H1 (cell line): ENCODE measurements at regions not wholly inside any gene's neighbourhood (a gene's known extent, or its start where the extent isn't known, plus 50 kb on each side); places are given as distances from the start of the nearest gene placed in this dataset.

Experiments
- CTCF ChIA-PET: fragments of 300-600 bp; sonication (Branson Sonifier 250); formaldehyde crosslinking; loops from one replicate; lab custom pipeline; 2021; ENCODE audit not compliant: partially characterized antibody; lab: Charles Lee
- POLR2A ChIA-PET: fragments of 300-600 bp; sonication (Branson Sonifier 250); formaldehyde crosslinking; loops from one replicate; lab custom pipeline; 2021; ENCODE audit warnings: inconsistent platforms; ENCODE audit not compliant: partially characterized antibody; lab: Charles Lee
- DNase-seq, 2 experiments: peaks; one replicate each; pipeline versions ENCODE4 v3.0.0 to v3.0.0-alpha.2; 2010 to 2022; ENCODE audit warnings: low spot score in 2 of 2, low read depth in 1 of 2, mixed read lengths in 1 of 2
- FAIRE-seq: peaks from 2 replicates; lab custom pipeline; 2011; peaks lifted over from hg19 to GRCh38; lab: Jason Lieb, UNC
- H2AFZ ChIP-seq: 2 replicates; pipeline ENCODE4 v1.8.1; 2012; ENCODE audit warnings: low read length, inconsistent platforms
- H2AK5ac ChIP-seq: 2 replicates; pipeline ENCODE4 v1.6.1; 2013; ENCODE audit warnings: low read depth, low read length
- H2BK120ac ChIP-seq: replicated peaks from 2 replicates; pipeline ENCODE3; 2013; ENCODE audit warnings: low read depth, low read length, inconsistent platforms
- H2BK12ac ChIP-seq: 2 replicates; pipeline ENCODE4 v1.6.1; 2013; ENCODE audit warnings: low read depth, low read length
- H2BK15ac ChIP-seq: 2 replicates; pipeline ENCODE4 v1.6.1; 2013; ENCODE audit warnings: low read length
- H2BK20ac ChIP-seq: 2 replicates; pipeline ENCODE4 v1.6.1; 2013; ENCODE audit warnings: low read length
- H2BK5ac ChIP-seq: 2 replicates; pipeline ENCODE4 v1.6.1; 2013; ENCODE audit warnings: low read depth, low read length
- H3K14ac ChIP-seq: 2 replicates; pipeline ENCODE4 v1.6.1; 2013; ENCODE audit warnings: inconsistent platforms; ENCODE audit not compliant: insufficient read length
- H3K18ac ChIP-seq: 2 replicates; pipeline ENCODE4 v1.6.1; 2013; ENCODE audit warnings: low read length; ENCODE audit errors: extremely low read depth
- H3K23ac ChIP-seq: 2 replicates; pipeline ENCODE4 v1.6.1; 2013; ENCODE audit warnings: inconsistent platforms; ENCODE audit not compliant: insufficient read length
- H3K23me2 ChIP-seq: 2 replicates; pipeline ENCODE4 v1.6.1; 2013; ENCODE audit warnings: low read depth, low read length
- H3K27ac ChIP-seq: 2 replicates; pipeline ENCODE4 v1.6.1; 2011; ENCODE audit warnings: low read depth, low read length, inconsistent platforms
- H3K27me3 ChIP-seq, 4 experiments: replicated peaks in 1 of 4; 1 replicate in 1 of 4; 2 replicates in 3 of 4; pipeline versions ENCODE4 v1.6.1 to v1.8.1; 2011 to 2013; ENCODE audit warnings: low read length in 3 of 4, mild to moderate bottlenecking in 3 of 4, inconsistent platforms in 2 of 4, mixed read lengths in 2 of 4, moderate library complexity in 1 of 4; ENCODE audit not compliant: control insufficient read depth in 3 of 4, insufficient read depth in 3 of 4; ENCODE audit errors: extremely low read depth in 1 of 4
- H3K36me3 ChIP-seq, 4 experiments: 2 replicates each; pipeline versions ENCODE4 v1.6.1 to v1.8.1; 2011 to 2013; ENCODE audit warnings: mild to moderate bottlenecking in 4 of 4, low read length in 3 of 4, moderate library complexity in 2 of 4, control low read depth in 1 of 4, inconsistent platforms in 1 of 4; ENCODE audit not compliant: insufficient read depth in 4 of 4, control insufficient read depth in 2 of 4
- H3K4ac ChIP-seq: replicated peaks from 2 replicates; pipeline ENCODE3; 2013; ENCODE audit warnings: low read length, low read depth, mixed read lengths, inconsistent platforms; ENCODE audit not compliant: insufficient read length
- H3K4me1 ChIP-seq, 4 experiments: replicated peaks in 1 of 4; 1 replicate in 1 of 4; 2 replicates in 3 of 4; pipeline versions ENCODE4 v1.6.1 to v1.8.1; 2011 to 2013; ENCODE audit warnings: low read length in 3 of 4, inconsistent platforms in 2 of 4, mixed read lengths in 1 of 4; ENCODE audit not compliant: insufficient read depth in 4 of 4, control insufficient read depth in 3 of 4
- H3K4me2 ChIP-seq, 2 experiments: 2 replicates each; pipeline versions ENCODE4 v1.6.1 to v1.8.1; 2011 to 2013; ENCODE audit warnings: low read depth in 2 of 2, low read length in 2 of 2, control low read depth in 1 of 2, inconsistent platforms in 1 of 2, mild to moderate bottlenecking in 1 of 2; ENCODE audit not compliant: insufficient read depth in 1 of 2
- H3K4me3 ChIP-seq, 4 experiments: fragments of 200-600, 300-600 bp in 1 of 4; sonication (generic), shearing (Covaris generic), sonication (Bioruptor Twin) in 1 of 4; 2 replicates each; pipeline versions ENCODE4 v1.5.1 to v1.8.1; 2011 to 2016; ENCODE audit warnings: low read length in 4 of 4, low read depth in 3 of 4, control low read depth in 2 of 4, inconsistent platforms in 2 of 4, mild to moderate bottlenecking in 2 of 4, mixed read lengths in 1 of 4, moderate library complexity in 1 of 4; ENCODE audit not compliant: insufficient read depth in 2 of 4; ENCODE audit errors: extremely low read depth in 1 of 4
- H3K56ac ChIP-seq: replicated peaks from 2 replicates; pipeline ENCODE3; 2013; ENCODE audit warnings: low read depth, mild to moderate bottlenecking, mixed read lengths, low read length, inconsistent platforms; ENCODE audit not compliant: insufficient read length
- H3K79me1 ChIP-seq: 2 replicates; pipeline ENCODE4 v1.6.1; 2013; ENCODE audit warnings: low read depth, low read length, control low read depth
- H3K79me2 ChIP-seq, 2 experiments: 2 replicates each; pipeline versions ENCODE4 v1.6.1 to v1.8.1; 2012 to 2013; ENCODE audit warnings: low read length in 2 of 2, mild to moderate bottlenecking in 2 of 2, inconsistent platforms in 1 of 2; ENCODE audit not compliant: insufficient read depth in 2 of 2, control insufficient read depth in 1 of 2
- H3K9ac ChIP-seq, 4 experiments: replicated peaks in 1 of 4; 1 replicate in 1 of 4; 2 replicates in 3 of 4; pipeline versions ENCODE4 v1.6.1 to v1.8.1; 2011 to 2013; ENCODE audit warnings: low read depth in 3 of 4, low read length in 3 of 4, control low read depth in 2 of 4, mild to moderate bottlenecking in 2 of 4, moderate library complexity in 2 of 4, inconsistent platforms in 1 of 4; ENCODE audit errors: extremely low read depth in 1 of 4
- H3K9me3 ChIP-seq, 2 experiments: 2 replicates each; pipeline versions ENCODE4 v1.6.1 to v1.8.1; 2012 to 2013; ENCODE audit warnings: mild to moderate bottlenecking in 2 of 2, moderate library complexity in 2 of 2, control low read depth in 1 of 2, inconsistent platforms in 1 of 2, low read depth in 1 of 2, low read length in 1 of 2, mixed read lengths in 1 of 2; ENCODE audit not compliant: insufficient read depth in 2 of 2
- H4K20me1 ChIP-seq, 2 experiments: replicated peaks in 1 of 2; 2 replicates each; pipeline versions ENCODE3 to v1.8.1; 2011 to 2013; ENCODE audit warnings: inconsistent platforms in 2 of 2, low read length in 2 of 2, mild to moderate bottlenecking in 1 of 2; ENCODE audit not compliant: insufficient read depth in 2 of 2, control insufficient read depth in 1 of 2
- H4K5ac ChIP-seq: 2 replicates; pipeline ENCODE4 v1.6.1; 2013; ENCODE audit warnings: low read length, low read depth, mixed read lengths, inconsistent platforms; ENCODE audit not compliant: insufficient read length
- H4K8ac ChIP-seq: 2 replicates; pipeline ENCODE4 v1.8.0; 2013; ENCODE audit warnings: mild to moderate bottlenecking, moderate library complexity, low read length, inconsistent platforms; ENCODE audit not compliant: insufficient read depth; ENCODE audit errors: extremely low read depth
- H4K91ac ChIP-seq: replicated peaks from 2 replicates; pipeline ENCODE3; 2013; ENCODE audit warnings: low read length, mixed read lengths, inconsistent platforms; ENCODE audit not compliant: insufficient read length
- ATF2 ChIP-seq: IDR thresholded peaks from 2 replicates; pipeline ENCODE4 v1.6.1; 2012; ENCODE audit warnings: low read length, inconsistent platforms
- E2F6 ChIP-seq: IDR thresholded peaks from 2 replicates; pipeline ENCODE4 v1.6.1; 2012; ENCODE audit warnings: inconsistent platforms
- KDM5A ChIP-seq: fragments of 200-600 bp; IDR thresholded peaks from 2 replicates; pipeline ENCODE4 v1.7.1; 2012; ENCODE audit warnings: mild to moderate bottlenecking, low read length, inconsistent platforms, mixed read lengths
- PHF8 ChIP-seq: fragments of 200-600 bp; sonication (generic); conservative IDR thresholded peaks from 2 replicates; pipeline ENCODE4 v1.7.1; 2012; ENCODE audit warnings: low read depth, mild to moderate bottlenecking, inconsistent platforms, low read length, moderate library complexity
- RAD21 ChIP-seq, 2 experiments: IDR thresholded peaks in 1 of 2; conservative IDR thresholded peaks in 1 of 2; 2 replicates each; pipeline ENCODE4 v1.6.1; 2011; ENCODE audit warnings: low read depth in 2 of 2, low read length in 2 of 2, improper control_type of control experiment in 1 of 2, inconsistent platforms in 1 of 2, mild to moderate bottlenecking in 1 of 2, moderate library complexity in 1 of 2
- SIX5 ChIP-seq: IDR thresholded peaks from 2 replicates; pipeline ENCODE4 v1.6.1; 2011; ENCODE audit warnings: mild to moderate bottlenecking, low read depth, low read length
- SUZ12 ChIP-seq: fragments of 200-600 bp; sonication (generic); IDR thresholded peaks from 2 replicates; pipeline ENCODE4 v1.6.1; 2012; ENCODE audit warnings: mild to moderate bottlenecking, inconsistent platforms, low read length, moderate library complexity, mixed read lengths
- USF2 ChIP-seq: IDR thresholded peaks from 2 replicates; pipeline ENCODE4 v1.6.1; 2011; ENCODE audit warnings: low read length, improper control_type of control experiment
- WGBS, 2 experiments: shearing (Covaris generic) in 1 of 2; methylation state at CpG; one replicate each; pipeline versions ENCODE4 v1.1.6 to v1.1.7; 2013 to 2015; ENCODE audit warnings: low lambda C conversion rate in 2 of 2, mixed read lengths in 2 of 2, inconsistent platforms in 1 of 2, low coverage in 1 of 2, missing lambda C conversion rate in 1 of 2; ENCODE audit not compliant: insufficient replicate concordance in 2 of 2, insufficient coverage in 1 of 2, insufficient read length in 1 of 2; ENCODE audit errors: extremely low coverage in 1 of 2, missing lambda C conversion rate in 1 of 2; 5-methylcytosine and 5-hydroxymethylcytosine counted together
- TF ChIP-seq, protein P1 (sequence below): IDR thresholded peaks from 2 replicates; pipeline ENCODE4 v1.6.1; 2012; ENCODE audit warnings: inconsistent platforms

- no peak overlapping the region for H2AK5ac ChIP-seq
- ChIA-PET POLR2A (no interaction called here), CTCF (interaction anchor here (0.7 to 1.7 kb wide), 5 partner anchors 10 to 303 kb away, joined by 3 to 5 read pairs (median 3); no protein-coding TSS in a partner anchor)
- H3K9ac ChIP-seq = no peak overlapping the region
- no peak overlapping the region for H3K23ac ChIP-seq
- H2BK12ac ChIP-seq = no peak overlapping the region
- H3K79me2 ChIP-seq = no peaks in the 10 kb centered on the region
- H2BK15ac ChIP-seq = no peak overlapping the region
- H3K4me1 ChIP-seq = peaks cover 0 to 4% (median 0%) of the 10 kb centered on the region in 4 experiments; a peak in 3 of 7 replicates
- H3K4me2 ChIP-seq = no peak overlapping the region
- H3K14ac ChIP-seq = no peak overlapping the region
- H4K20me1 ChIP-seq = no peaks in the 10 kb centered on the region
- H2BK5ac ChIP-seq = no peak overlapping the region
- no peak overlapping the region for H3K18ac ChIP-seq
- DNase-seq (no peak), FAIRE-seq (no peak)
- H3K36me3 ChIP-seq = no peaks in the 10 kb centered on the region; a peak in 1 of 8 replicates
- no peak overlapping the region for H2BK20ac ChIP-seq
- no peak overlapping the region for H4K5ac ChIP-seq
- no peak overlapping the region for H4K91ac ChIP-seq
- no peak overlapping the region for H3K56ac ChIP-seq
- no peak overlapping the region for H3K4ac ChIP-seq
- H4K8ac ChIP-seq = no peak overlapping the region
- H2BK120ac ChIP-seq = no peak overlapping the region
- no peak overlapping the region for H3K27ac ChIP-seq
- WGBS, 2 experiments = 88% methylated on average over 6 of the region's 6 CpGs; no CpG with 5 or more reads in 1 of the 2 experiments
- no peaks in the 10 kb centered on the region for H3K9me3 ChIP-seq
- H3K27me3 ChIP-seq = no peaks in the 10 kb centered on the region
- no peaks in the 10 kb centered on the region for H3K23me2 ChIP-seq
- no peak overlapping the region for H2AFZ ChIP-seq
- H3K79me1 ChIP-seq = no peaks in the 10 kb centered on the region
- H3K4me3 ChIP-seq = no peak overlapping the region
- TF ChIP-seq ATF2 (no peak), SUZ12 (no peak), RAD21 (IDR thresholded peaks at IDR 0.05 in 1 of 2, conservative IDR thresholded peaks at IDR 0.05 in 1 of 2; ENCODE audit: low read depth in 2 of 2, low read length in 2 of 2) (no peak), USF2 (no peak), E2F6 (no peak), KDM5A (no peak), SIX5 (no peak), PHF8 (no peak)
- TF ChIP-seq, protein P1, sequence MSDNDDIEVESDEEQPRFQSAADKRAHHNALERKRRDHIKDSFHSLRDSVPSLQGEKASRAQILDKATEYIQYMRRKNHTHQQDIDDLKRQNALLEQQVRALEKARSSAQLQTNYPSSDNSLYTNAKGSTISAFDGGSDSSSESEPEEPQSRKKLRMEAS = no peak
Measured at GRCh38 chr12:24415934-24416333, 466.5 kb upstream of the SOX5 start.
